A673 (cell line): ENCODE measurements at regions not wholly inside any gene's neighbourhood (a gene's known extent, or its start where the extent isn't known, plus 50 kb on each side); places are given as distances from the start of the nearest gene placed in this dataset.

Experiments used
- BruUV-seq: library from RNA; stranded (reverse); fragments of 400-500 nt; replicated peaks from 2 replicates; lab custom pipeline; 2021; lab: Mats Ljungman, UMichigan
- CTCF ChIA-PET: fragments of 300-600 bp; sonication (Branson Sonifier 250); formaldehyde crosslinking; loops from one replicate; lab custom pipeline; 2022; ENCODE audit warnings: antibody characterized with exemption; lab: Charles Lee
- POLR2A ChIA-PET: fragments of 300-600 bp; sonication (Branson Sonifier 250); formaldehyde crosslinking; loops from one replicate; lab custom pipeline; 2022; ENCODE audit warnings: antibody characterized with exemption; ENCODE audit not compliant: low non-redundant PET; lab: Charles Lee
- DNase-seq: peaks from one replicate; pipeline ENCODE4 v3.0.0-alpha.2; 2015; ENCODE audit warnings: low spot score
- H3K27ac ChIP-seq: fragments of 200-600 bp; sonication (generic); 2 replicates; pipeline ENCODE4 v1.5.1; 2016; ENCODE audit warnings: mixed run types, low read depth, mild to moderate bottlenecking, mixed read lengths, antibody characterized with exemption, low read length; ENCODE audit not compliant: poor library complexity, severe bottlenecking
- H3K27me3 ChIP-seq: fragments of 200-600 bp; sonication (generic); replicated peaks from 2 replicates; pipeline ENCODE4 v1.6.1; 2017; ENCODE audit warnings: mixed run types, low read depth, mild to moderate bottlenecking, mixed read lengths, antibody characterized with exemption, low read length; ENCODE audit not compliant: insufficient read depth, poor library complexity
- H3K36me3 ChIP-seq: fragments of 200-600 bp; sonication (generic); 2 replicates; pipeline ENCODE4 v1.6.1; 2016; ENCODE audit warnings: mixed run types, mild to moderate bottlenecking, mixed read lengths, antibody characterized with exemption, low read length; ENCODE audit not compliant: insufficient read depth, poor library complexity, severe bottlenecking
- H3K4me1 ChIP-seq: fragments of 200-600 bp; sonication (generic); 2 replicates; pipeline ENCODE4 v1.6.1; 2017; ENCODE audit warnings: mixed run types, mild to moderate bottlenecking, mixed read lengths, antibody characterized with exemption, low read length; ENCODE audit not compliant: insufficient read depth, poor library complexity, severe bottlenecking
- H3K4me3 ChIP-seq: fragments of 200-600 bp; sonication (generic); 2 replicates; pipeline ENCODE4 v1.5.1; 2016; ENCODE audit warnings: low read depth, mixed run types, mild to moderate bottlenecking, mixed read lengths, low read length; ENCODE audit not compliant: poor library complexity, severe bottlenecking
- H3K9me3 ChIP-seq: fragments of 200-600 bp; sonication (generic); 2 replicates; pipeline ENCODE4 v1.6.1; 2016; ENCODE audit warnings: mixed run types, low read depth, mild to moderate bottlenecking, mixed read lengths, antibody characterized with exemption, low read length; ENCODE audit not compliant: poor library complexity, severe bottlenecking
- EZH2 ChIP-seq: fragments of 200-600 bp; sonication (generic); IDR thresholded peaks from 2 replicates; pipeline ENCODE4 v1.6.1; 2017; ENCODE audit warnings: borderline replicate concordance, low read depth, mild to moderate bottlenecking, mixed read lengths, antibody characterized with exemption, low read length; ENCODE audit not compliant: poor library complexity, severe bottlenecking
- intact Hi-C: fragments of 100-400 bp; cut with micrococcal nuclease; formaldehyde crosslinking; loops from one replicate; pipeline ENCODE4 v1.10.0; 2022; ENCODE audit not compliant: unreplicated experiment
- TF ChIP-seq, protein P1 (sequence below): fragments of 300-800, 200-600 bp; sonication (generic); conservative IDR thresholded peaks from 2 replicates; pipeline ENCODE4 v1.5.1; 2017; ENCODE audit warnings: low read depth, mild to moderate bottlenecking, antibody characterized with exemption, low read length, moderate library complexity, mixed read lengths

GRCh38 chr1:194693244-194693643 lies 1506.8 kb upstream of the B3GALT2 start:
- POLR2A ChIA-PET = no interaction called here
- CTCF ChIA-PET = no interaction called here
- intact Hi-C loops = no loop called here
- H3K4me1 ChIP-seq = no peaks in the 10 kb centered on the region
- BruUV-seq = no TSS peak
- H3K27me3 ChIP-seq = no peaks in the 10 kb centered on the region
- DNase-seq = no peak
- H3K4me3 ChIP-seq = no peak overlapping the region
- no peaks in the 10 kb centered on the region for H3K36me3 ChIP-seq
- no peak for TF ChIP-seq EZH2
- TF ChIP-seq, protein P1, sequence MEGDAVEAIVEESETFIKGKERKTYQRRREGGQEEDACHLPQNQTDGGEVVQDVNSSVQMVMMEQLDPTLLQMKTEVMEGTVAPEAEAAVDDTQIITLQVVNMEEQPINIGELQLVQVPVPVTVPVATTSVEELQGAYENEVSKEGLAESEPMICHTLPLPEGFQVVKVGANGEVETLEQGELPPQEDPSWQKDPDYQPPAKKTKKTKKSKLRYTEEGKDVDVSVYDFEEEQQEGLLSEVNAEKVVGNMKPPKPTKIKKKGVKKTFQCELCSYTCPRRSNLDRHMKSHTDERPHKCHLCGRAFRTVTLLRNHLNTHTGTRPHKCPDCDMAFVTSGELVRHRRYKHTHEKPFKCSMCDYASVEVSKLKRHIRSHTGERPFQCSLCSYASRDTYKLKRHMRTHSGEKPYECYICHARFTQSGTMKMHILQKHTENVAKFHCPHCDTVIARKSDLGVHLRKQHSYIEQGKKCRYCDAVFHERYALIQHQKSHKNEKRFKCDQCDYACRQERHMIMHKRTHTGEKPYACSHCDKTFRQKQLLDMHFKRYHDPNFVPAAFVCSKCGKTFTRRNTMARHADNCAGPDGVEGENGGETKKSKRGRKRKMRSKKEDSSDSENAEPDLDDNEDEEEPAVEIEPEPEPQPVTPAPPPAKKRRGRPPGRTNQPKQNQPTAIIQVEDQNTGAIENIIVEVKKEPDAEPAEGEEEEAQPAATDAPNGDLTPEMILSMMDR = no peak
- H3K27ac ChIP-seq = no peak overlapping the region
- no peaks in the 10 kb centered on the region for H3K9me3 ChIP-seq

DNA sequence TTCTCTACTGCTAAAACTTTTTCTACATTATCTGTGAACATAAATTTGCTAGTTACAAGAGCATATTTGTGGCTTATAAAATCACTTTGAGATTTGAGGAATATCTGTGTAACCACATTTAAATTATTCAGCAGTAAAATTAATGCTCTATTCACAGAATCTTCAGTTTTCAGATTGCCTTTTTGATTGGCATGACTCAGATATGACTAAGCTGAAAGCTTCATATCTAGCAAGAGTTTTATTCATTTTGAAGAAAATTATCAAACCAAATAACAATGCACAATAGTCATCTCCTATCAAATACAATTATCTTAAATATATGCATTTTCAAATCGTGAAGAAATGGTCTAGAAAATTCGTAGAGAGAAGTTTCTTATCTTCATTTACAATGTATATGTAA lies 1498.2 kb upstream of the B3GALT2 start:
- no peak overlapping the region for H3K4me3 ChIP-seq
- no TSS peak for BruUV-seq
- no peak overlapping the region for H3K27ac ChIP-seq
- no peak for TF ChIP-seq EZH2
- TF ChIP-seq, protein P1 = no peak
- intact Hi-C loops = no loop called here
- no peaks in the 10 kb centered on the region for H3K27me3 ChIP-seq
- H3K9me3 ChIP-seq = no peaks in the 10 kb centered on the region
- DNase-seq = no peak
- no peaks in the 10 kb centered on the region for H3K4me1 ChIP-seq
- POLR2A ChIA-PET = no interaction called here
- no peaks in the 10 kb centered on the region for H3K36me3 ChIP-seq
- CTCF ChIA-PET = no interaction called here

DNA sequence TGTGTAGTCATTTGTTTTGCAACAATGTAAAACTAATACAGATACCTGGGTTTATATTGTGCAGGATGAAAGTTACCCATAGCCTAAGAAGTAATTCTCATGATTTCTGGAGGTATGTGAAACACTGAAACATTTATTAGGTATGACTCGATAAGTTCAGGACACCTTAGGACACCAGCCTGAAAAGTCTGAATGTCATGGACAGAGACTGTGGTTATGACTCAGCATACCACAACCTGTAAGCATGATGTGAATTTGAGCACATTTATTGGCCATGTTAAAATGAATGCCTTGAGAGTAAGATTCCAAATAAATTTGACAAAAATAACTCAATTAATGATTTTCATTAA lies 1471.7 kb upstream of the B3GALT2 start:
- no peaks in the 10 kb centered on the region for H3K9me3 ChIP-seq
- intact Hi-C loops = no loop called here
- H3K4me1 ChIP-seq = no peaks in the 10 kb centered on the region
- CTCF ChIA-PET = no interaction called here
- DNase-seq = no peak
- H3K36me3 ChIP-seq = no peaks in the 10 kb centered on the region
- no peak overlapping the region for H3K27ac ChIP-seq
- no peaks in the 10 kb centered on the region for H3K27me3 ChIP-seq
- TF ChIP-seq, protein P1 = no peak
- TF ChIP-seq EZH2 = no peak
- POLR2A ChIA-PET = no interaction called here
- no TSS peak for BruUV-seq
- no peak overlapping the region for H3K4me3 ChIP-seq
